ENCODE measurements at regions not wholly inside any gene's neighbourhood (a gene's known extent, or its start where the extent isn't known, plus 50 kb on each side); places are given as distances from the start of the nearest gene placed in this dataset.

DNA sequence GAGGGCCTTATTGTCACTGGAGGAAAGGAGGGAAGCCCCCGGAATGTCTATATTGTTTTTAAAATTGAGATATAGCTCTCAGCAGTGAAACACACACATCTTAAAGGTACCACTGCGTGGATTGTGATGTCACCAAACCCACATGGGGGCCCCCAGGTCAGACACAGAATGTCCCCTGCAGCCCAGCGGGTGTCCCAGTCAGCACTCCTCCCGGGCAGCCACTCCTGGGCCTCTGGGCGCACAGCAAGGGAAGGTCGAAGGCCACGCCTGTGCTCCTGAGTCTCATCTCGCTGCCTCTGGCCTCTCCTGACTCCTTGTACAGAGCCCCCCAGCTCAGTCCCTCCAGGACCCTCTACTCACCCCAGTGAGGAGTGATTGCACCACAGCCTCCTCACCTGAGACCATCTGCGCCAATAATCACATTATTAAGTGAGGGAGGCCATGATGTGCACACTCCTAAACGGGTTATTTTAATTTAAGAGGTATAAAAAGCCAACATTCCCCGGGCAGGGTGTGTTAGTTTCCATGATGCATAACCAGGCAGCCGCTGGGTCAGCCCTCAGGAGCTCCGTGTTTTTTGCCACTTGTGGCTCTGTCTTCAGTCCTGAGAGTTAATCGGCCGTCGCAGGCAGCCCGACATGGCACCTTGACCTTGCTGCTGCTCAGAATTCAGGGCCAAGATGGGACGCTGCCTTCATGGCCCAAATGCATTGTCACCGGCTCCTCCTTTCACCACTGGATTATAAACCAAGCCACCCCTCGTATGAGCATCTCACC lies 1089.3 kb downstream of the BRD1 start:
- TF ChIP-seq GLIS1 (tag by site-specific recombination; IDR thresholded peaks at IDR 0.05), result peak; percentile 70
- TF ChIP-seq PBX3 (CRISPR knock-in tag; IDR thresholded peaks at IDR 0.05), result no peak
- no peaks in the 10 kb centered on the region for H3K36me3 ChIP-seq (ENCODE audit: control insufficient read depth in 2 of 2, insufficient read depth in 1 of 2, low read length in 2 of 2)
- ChIA-PET POLR2A (interaction anchor here (0.5 kb wide), 1 partner anchor 108 kb away, joined by 3 read pairs; no protein-coding TSS in a partner anchor), CTCF (interaction anchor here (0.6 kb wide), 1 partner anchor 19 kb away, joined by 3 read pairs; no protein-coding TSS in a partner anchor)
- no peaks in the 10 kb centered on the region for H3K9me3 ChIP-seq (ENCODE audit: control insufficient read depth, insufficient read depth, low read depth, low read length)
- no peak overlapping the region for H3K4me3 ChIP-seq (ENCODE audit: low read depth, low read length)
- no peak overlapping the region for H3K27ac ChIP-seq (ENCODE audit: extremely low read depth, low read depth, low read length)
- H3K4me1 ChIP-seq (ENCODE audit: control insufficient read depth, insufficient read depth, low read length), result no peaks in the 10 kb centered on the region

- H3K9me3 ChIP-seq (ENCODE audit: control insufficient read depth, insufficient read depth, low read depth, low read length), result no peaks in the 10 kb centered on the region
- no peaks in the 10 kb centered on the region for H3K4me1 ChIP-seq (ENCODE audit: control insufficient read depth, insufficient read depth, low read length)
- ChIA-PET POLR2A (interaction anchor here (0.5 kb wide), 1 partner anchor 109 kb away, joined by 3 read pairs; no protein-coding TSS in a partner anchor), CTCF (no interaction called here)
- no peaks in the 10 kb centered on the region for H3K36me3 ChIP-seq (ENCODE audit: control insufficient read depth in 2 of 2, insufficient read depth in 1 of 2, low read length in 2 of 2)
- TF ChIP-seq SP7 (tag by site-specific recombination; IDR thresholded peaks at IDR 0.05), result no peak
- TF ChIP-seq ZNF184 (tag by site-specific recombination; IDR thresholded peaks at IDR 0.05), result no peak
- TF ChIP-seq KLF9 (tag by site-specific recombination; IDR thresholded peaks at IDR 0.05; ENCODE audit: low read depth), result no peak
- TF ChIP-seq ZNF174 (tag by site-specific recombination; IDR thresholded peaks at IDR 0.05), result no peak
- TF ChIP-seq ZNF530 (tag by site-specific recombination; IDR thresholded peaks at IDR 0.05; ENCODE audit: low read depth), result no peak
- no peak for TF ChIP-seq OVOL3 (tag by site-specific recombination; IDR thresholded peaks at IDR 0.05)
- no peak for TF ChIP-seq INSM2 (tag by site-specific recombination; IDR thresholded peaks at IDR 0.05)
- TF ChIP-seq ZNF10 (tag by site-specific recombination; IDR thresholded peaks at IDR 0.05), result no peak
- TF ChIP-seq IKZF3 (tag by site-specific recombination; IDR thresholded peaks at IDR 0.05), result no peak
- TF ChIP-seq ZNF501 (tag by site-specific recombination; IDR thresholded peaks at IDR 0.05), result no peak
- no peak for TF ChIP-seq ZSCAN4 (tag by site-specific recombination; IDR thresholded peaks at IDR 0.05)
- no peak for TF ChIP-seq ZXDB (tag by site-specific recombination; IDR thresholded peaks at IDR 0.05)
- no peak for TF ChIP-seq YY2 (tag by site-specific recombination; IDR thresholded peaks at IDR 0.05)
- TF ChIP-seq HOXC10 (CRISPR knock-in tag; IDR thresholded peaks at IDR 0.05), result no peak
- no peak for TF ChIP-seq ZNF664 (tag by site-specific recombination; IDR thresholded peaks at IDR 0.05)
- no peak for TF ChIP-seq ZNF2 (tag by site-specific recombination; IDR thresholded peaks at IDR 0.05)
- TF ChIP-seq, protein P1, sequence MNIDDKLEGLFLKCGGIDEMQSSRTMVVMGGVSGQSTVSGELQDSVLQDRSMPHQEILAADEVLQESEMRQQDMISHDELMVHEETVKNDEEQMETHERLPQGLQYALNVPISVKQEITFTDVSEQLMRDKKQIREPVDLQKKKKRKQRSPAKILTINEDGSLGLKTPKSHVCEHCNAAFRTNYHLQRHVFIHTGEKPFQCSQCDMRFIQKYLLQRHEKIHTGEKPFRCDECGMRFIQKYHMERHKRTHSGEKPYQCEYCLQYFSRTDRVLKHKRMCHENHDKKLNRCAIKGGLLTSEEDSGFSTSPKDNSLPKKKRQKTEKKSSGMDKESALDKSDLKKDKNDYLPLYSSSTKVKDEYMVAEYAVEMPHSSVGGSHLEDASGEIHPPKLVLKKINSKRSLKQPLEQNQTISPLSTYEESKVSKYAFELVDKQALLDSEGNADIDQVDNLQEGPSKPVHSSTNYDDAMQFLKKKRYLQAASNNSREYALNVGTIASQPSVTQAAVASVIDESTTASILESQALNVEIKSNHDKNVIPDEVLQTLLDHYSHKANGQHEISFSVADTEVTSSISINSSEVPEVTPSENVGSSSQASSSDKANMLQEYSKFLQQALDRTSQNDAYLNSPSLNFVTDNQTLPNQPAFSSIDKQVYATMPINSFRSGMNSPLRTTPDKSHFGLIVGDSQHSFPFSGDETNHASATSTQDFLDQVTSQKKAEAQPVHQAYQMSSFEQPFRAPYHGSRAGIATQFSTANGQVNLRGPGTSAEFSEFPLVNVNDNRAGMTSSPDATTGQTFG (tag by site-specific recombination; IDR thresholded peaks at IDR 0.05; ENCODE audit: borderline replicate concordance), result no peak
- TF ChIP-seq FEZF1 (tag by site-specific recombination; IDR thresholded peaks at IDR 0.05), result no peak
- no peak overlapping the region for H3K4me3 ChIP-seq (ENCODE audit: low read depth, low read length)
- H3K27ac ChIP-seq (ENCODE audit: extremely low read depth, low read depth, low read length), result no peak overlapping the region
These were observed 1090.0 kb downstream of the BRD1 start for GRCh38 chr22:48737461-48738203.
